ENCODE measurements at regions not wholly inside any gene's neighbourhood (a gene's known extent, or its start where the extent isn't known, plus 50 kb on each side); places are given as distances from the start of the nearest gene placed in this dataset.

GRCh38 chr2:145685383-145686050 lies 1165.6 kb upstream of the ZEB2 start:
- TF ChIP-seq POLR2AphosphoS5 (IDR thresholded peaks at IDR 0.05) (no peak), CTCF (IDR thresholded peaks at IDR 0.05) (no peak), EP300 (IDR thresholded peaks at IDR 0.05) (no peak), POLR2A (IDR thresholded peaks at IDR 0.05) (no peak)

All from sigmoid colon (tissue), 4 donors.